ENCODE measurements at regions not wholly inside any gene's neighbourhood (a gene's known extent, or its start where the extent isn't known, plus 50 kb on each side); places are given as distances from the start of the nearest gene placed in this dataset.

GRCh38 chrX:1109580-1110119 lies 102.8 kb downstream of the CRLF2 start:
- Histone ChIP-seq H3K9ac (ENCODE audit: low read length) (no peak overlapping the region), H3K36me3 (ENCODE audit: insufficient read depth, low read length) (no peaks in the 10 kb centered on the region), H3K27ac (ENCODE audit: low read depth, low read length) (no peak overlapping the region), H4K20me1 (ENCODE audit: insufficient read depth, low read length) (no peaks in the 10 kb centered on the region), H3K79me2 (ENCODE audit: insufficient read depth, low read length) (no peaks in the 10 kb centered on the region), H2AFZ (ENCODE audit: low read depth, low read length) (no peak overlapping the region), H3K4me2 (ENCODE audit: low read length) (no peak overlapping the region), H3K4me3 (ENCODE audit: insufficient read depth, low read depth, low read length) (no peak overlapping the region), H3K9me3 (ENCODE audit: insufficient read depth, low read depth, low read length) (peaks cover 11% of the 10 kb centered on the region), H3K4me1 (ENCODE audit: insufficient read depth, low read length) (no peaks in the 10 kb centered on the region), H3K27me3 (ENCODE audit: insufficient read depth, low read length) (no peaks in the 10 kb centered on the region)
- Mint-ChIP-seq H3K9me3 (ENCODE audit: unreplicated experiment) (peaks cover 11% of the 10 kb centered on the region), H3K27ac (ENCODE audit: unreplicated experiment) (no peak overlapping the region), H3K4me3 (ENCODE audit: unreplicated experiment) (no peak overlapping the region), H3K27me3 (ENCODE audit: low read depth, unreplicated experiment) (peaks cover 1% of the 10 kb centered on the region), H3K4me1 (ENCODE audit: low read depth, unreplicated experiment) (no peaks in the 10 kb centered on the region), H3K36me3 (ENCODE audit: low read depth, unreplicated experiment) (no peaks in the 10 kb centered on the region)
- no peak for FAIRE-seq
- no peak for DNase-seq (ENCODE audit: low read depth)
- TF ChIP-seq CTCF (IDR thresholded peaks at IDR 0.05; ENCODE audit: insufficient read depth, low read depth, low read length) (no peak), EZH2 (IDR thresholded peaks at IDR 0.05; ENCODE audit: insufficient read depth, low read length) (no peak)

GRCh38 chrX:1108501-1109445 lies 103.7 kb downstream of the CRLF2 start:
- Histone ChIP-seq H3K4me2 (ENCODE audit: low read length) (no peak overlapping the region), H2AFZ (ENCODE audit: low read depth, low read length) (no peak overlapping the region), H3K4me1 (ENCODE audit: insufficient read depth, low read length) (no peaks in the 10 kb centered on the region), H3K4me3 (ENCODE audit: insufficient read depth, low read depth, low read length) (no peak overlapping the region), H3K79me2 (ENCODE audit: insufficient read depth, low read length) (no peaks in the 10 kb centered on the region), H3K9ac (ENCODE audit: low read length) (no peak overlapping the region), H4K20me1 (ENCODE audit: insufficient read depth, low read length) (no peaks in the 10 kb centered on the region), H3K27ac (ENCODE audit: low read depth, low read length) (no peak overlapping the region), H3K36me3 (ENCODE audit: insufficient read depth, low read length) (no peaks in the 10 kb centered on the region), H3K27me3 (ENCODE audit: insufficient read depth, low read length) (no peaks in the 10 kb centered on the region), H3K9me3 (ENCODE audit: insufficient read depth, low read depth, low read length) (peaks cover 11% of the 10 kb centered on the region)
- no peaks in the 10 kb centered on the region for H3K36me3 Mint-ChIP-seq (ENCODE audit: low read depth, unreplicated experiment)
- H3K27me3 Mint-ChIP-seq (ENCODE audit: low read depth, unreplicated experiment) = peaks cover 1% of the 10 kb centered on the region
- DNase-seq (ENCODE audit: low read depth) (no peak), FAIRE-seq (no peak)
- peak overlapping the region; percentile 47 for H3K27ac Mint-ChIP-seq (ENCODE audit: unreplicated experiment)
- no peaks in the 10 kb centered on the region for H3K4me1 Mint-ChIP-seq (ENCODE audit: low read depth, unreplicated experiment)
- H3K9me3 Mint-ChIP-seq (ENCODE audit: unreplicated experiment) = peaks cover 11% of the 10 kb centered on the region
- H3K4me3 Mint-ChIP-seq (ENCODE audit: unreplicated experiment) = no peak overlapping the region
- TF ChIP-seq CTCF (IDR thresholded peaks at IDR 0.05; ENCODE audit: insufficient read depth, low read depth, low read length) (no peak), EZH2 (IDR thresholded peaks at IDR 0.05; ENCODE audit: insufficient read depth, low read length) (no peak)
